MG63 (cell line): ENCODE measurements at regions not wholly inside any gene's neighbourhood (a gene's known extent, or its start where the extent isn't known, plus 50 kb on each side); places are given as distances from the start of the nearest gene placed in this dataset.

Experiments used
- DNase-seq: peaks from one replicate; pipeline ENCODE4 v3.0.0-alpha.2; 2020
- H3K27me3 ChIP-seq: fragments of 250-450 bp; sonication (Bioruptor Pico); 2 replicates; pipeline ENCODE4 v1.5.1; 2020; ENCODE audit warnings: mild to moderate bottlenecking, moderate library complexity
- H3K36me3 ChIP-seq: fragments of 250-450 bp; sonication (Bioruptor Pico); 2 replicates; pipeline ENCODE4 v1.5.1; 2020; ENCODE audit warnings: mild to moderate bottlenecking, moderate library complexity
- H3K4me3 ChIP-seq: fragments of 250-450 bp; sonication (Bioruptor Pico); 2 replicates; pipeline ENCODE4 v1.5.1; 2020; ENCODE audit warnings: mild to moderate bottlenecking, moderate library complexity
- H3K9me3 ChIP-seq: fragments of 250-450 bp; sonication (Bioruptor Pico); 2 replicates; pipeline ENCODE4 v1.5.1; 2020; ENCODE audit warnings: mild to moderate bottlenecking, moderate library complexity

- DNase-seq, result no peak
- H3K36me3 ChIP-seq, result no peaks in the 10 kb centered on the region
- no peaks in the 10 kb centered on the region for H3K9me3 ChIP-seq
- H3K4me3 ChIP-seq, result no peak overlapping the region
- H3K27me3 ChIP-seq, result no peaks in the 10 kb centered on the region
Measured at GRCh38 chr11:10641912-10642697, 51.5 kb downstream of the IRAG1 start.

- Histone ChIP-seq H3K27me3 (no peaks in the 10 kb centered on the region), H3K36me3 (no peaks in the 10 kb centered on the region), H3K4me3 (no peak overlapping the region), H3K9me3 (no peaks in the 10 kb centered on the region)
- no peak for DNase-seq
Measured at GRCh38 chr11:10641177-10641911, 52.2 kb downstream of the IRAG1 start.

- no peak for DNase-seq
- Histone ChIP-seq H3K9me3 (no peaks in the 10 kb centered on the region), H3K27me3 (no peaks in the 10 kb centered on the region), H3K4me3 (no peak overlapping the region), H3K36me3 (no peaks in the 10 kb centered on the region)
Measured at GRCh38 chr11:10640308-10640707, 53.2 kb downstream of the IRAG1 start.

- no peaks in the 10 kb centered on the region for H3K36me3 ChIP-seq
- no peaks in the 10 kb centered on the region for H3K27me3 ChIP-seq
- no peak for DNase-seq
- no peak overlapping the region for H3K4me3 ChIP-seq
- no peaks in the 10 kb centered on the region for H3K9me3 ChIP-seq
Measured at GRCh38 chr11:10639350-10639749, 54.2 kb downstream of the IRAG1 start.

GRCh38 chr11:10638316-10638925 is 55.1 kb downstream of the IRAG1 start:
- Histone ChIP-seq H3K9me3 (no peaks in the 10 kb centered on the region), H3K4me3 (no peak overlapping the region), H3K36me3 (no peaks in the 10 kb centered on the region), H3K27me3 (no peaks in the 10 kb centered on the region)
- no peak for DNase-seq

DNA sequence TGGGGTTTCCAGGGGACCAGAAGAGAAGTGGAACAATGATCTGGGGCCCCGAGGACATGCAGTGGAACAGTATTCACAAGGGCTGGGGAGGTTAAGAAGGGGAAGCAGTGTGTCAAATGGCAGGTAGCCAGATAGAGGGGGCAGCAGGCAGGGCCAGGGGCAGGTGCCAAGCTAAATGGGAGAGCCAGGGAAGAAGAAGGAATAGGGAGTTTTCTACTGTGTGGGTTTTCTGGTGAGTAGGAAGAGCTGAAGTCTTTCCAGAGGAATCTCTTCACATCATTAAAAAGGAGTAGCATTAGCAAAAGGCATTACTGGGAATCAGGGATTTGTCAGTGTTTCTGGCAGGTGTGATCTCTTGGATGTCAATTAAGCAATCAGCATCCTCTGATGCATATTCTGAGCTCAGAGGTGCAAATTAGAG is 55.8 kb downstream of the IRAG1 start:
- no peak overlapping the region for H3K4me3 ChIP-seq
- no peaks in the 10 kb centered on the region for H3K9me3 ChIP-seq
- DNase-seq, result no peak
- H3K27me3 ChIP-seq, result no peaks in the 10 kb centered on the region
- H3K36me3 ChIP-seq, result no peaks in the 10 kb centered on the region

- no peaks in the 10 kb centered on the region for H3K9me3 ChIP-seq
- H3K27me3 ChIP-seq, result no peaks in the 10 kb centered on the region
- DNase-seq, result no peak
- no peak overlapping the region for H3K4me3 ChIP-seq
- H3K36me3 ChIP-seq, result no peaks in the 10 kb centered on the region
Measured at GRCh38 chr11:10634407-10634806, 59.1 kb downstream of the IRAG1 start.

- H3K27me3 ChIP-seq, result no peaks in the 10 kb centered on the region
- no peak overlapping the region for H3K4me3 ChIP-seq
- no peaks in the 10 kb centered on the region for H3K9me3 ChIP-seq
- H3K36me3 ChIP-seq, result no peaks in the 10 kb centered on the region
- DNase-seq, result no peak
Measured at GRCh38 chr11:10633261-10633660, 60.3 kb downstream of the IRAG1 start.

DNA sequence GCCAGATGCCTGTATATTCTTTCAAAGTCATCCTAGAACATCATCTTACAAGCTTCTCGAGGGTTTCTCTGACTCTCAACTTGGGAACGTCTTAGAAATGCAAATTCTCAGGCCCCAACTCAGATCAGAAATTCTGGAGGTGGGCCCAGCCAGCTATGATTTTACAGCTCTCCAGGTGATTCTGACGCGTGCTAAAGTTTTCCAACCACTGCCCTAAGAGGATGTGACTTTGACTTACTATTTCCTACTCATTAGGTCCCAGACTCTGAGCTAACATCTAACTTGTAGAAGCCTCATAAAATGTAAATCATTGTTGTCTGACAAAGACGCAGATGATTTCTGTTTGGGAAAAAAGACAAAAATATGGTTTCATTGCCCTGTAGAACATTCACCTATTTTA is 61.1 kb downstream of the IRAG1 start:
- H3K27me3 ChIP-seq, result no peaks in the 10 kb centered on the region
- H3K36me3 ChIP-seq, result no peaks in the 10 kb centered on the region
- DNase-seq, result no peak
- no peak overlapping the region for H3K4me3 ChIP-seq
- H3K9me3 ChIP-seq, result no peaks in the 10 kb centered on the region

DNA sequence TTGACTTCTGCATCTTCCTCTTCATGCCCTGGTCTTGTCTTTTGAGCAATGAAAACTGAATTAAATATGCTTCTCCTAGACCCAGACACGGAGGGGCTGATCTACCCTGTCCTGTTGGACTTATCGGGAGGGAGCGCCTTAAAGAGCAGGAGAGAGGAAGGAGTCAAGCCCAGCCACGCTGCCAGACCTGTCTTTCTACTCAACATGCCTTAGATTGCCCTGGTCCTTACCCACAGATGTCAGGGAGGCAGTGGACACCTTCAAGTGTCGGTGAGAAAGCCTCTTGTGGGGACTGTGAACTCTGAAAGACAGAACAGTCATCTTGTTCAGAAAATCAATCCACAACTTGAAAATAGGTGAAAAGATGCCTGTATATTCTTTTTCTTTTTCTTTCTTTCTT is 61.8 kb downstream of the IRAG1 start:
- H3K9me3 ChIP-seq, result no peaks in the 10 kb centered on the region
- DNase-seq, result no peak
- H3K4me3 ChIP-seq, result no peak overlapping the region
- no peaks in the 10 kb centered on the region for H3K27me3 ChIP-seq
- no peaks in the 10 kb centered on the region for H3K36me3 ChIP-seq

DNA sequence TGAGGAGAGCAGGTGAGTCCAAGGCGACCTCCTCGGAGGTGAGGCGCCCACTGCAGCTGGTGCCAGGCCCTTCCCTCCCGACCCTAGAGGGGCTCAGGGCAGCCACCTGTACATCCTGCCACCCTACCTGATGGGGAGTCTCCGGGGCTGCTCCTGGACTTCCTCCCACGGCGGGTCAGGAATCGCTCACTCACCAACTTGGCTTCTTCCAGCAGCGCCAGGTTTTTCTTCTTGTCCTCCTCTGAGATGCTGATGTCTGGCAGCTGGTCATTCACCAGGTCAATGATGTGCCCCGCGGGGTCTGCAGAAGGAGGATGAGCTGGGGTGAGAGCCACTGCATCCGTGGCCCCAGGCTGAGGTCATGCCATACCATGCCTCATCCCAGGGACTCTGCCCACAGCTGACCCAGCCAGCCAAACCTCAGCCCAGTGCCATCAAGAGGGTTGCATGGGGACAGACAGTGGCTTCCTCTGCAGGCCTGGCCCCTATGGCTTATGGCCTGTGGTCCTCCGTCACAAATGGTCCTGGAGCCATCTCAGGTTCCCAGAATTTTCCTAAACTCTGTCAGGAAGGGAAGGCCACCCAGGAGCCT is 61.0 kb upstream of the LYVE1 start:
- Histone ChIP-seq H3K9me3 (no peaks in the 10 kb centered on the region), H3K27me3 (no peaks in the 10 kb centered on the region), H3K36me3 (no peaks in the 10 kb centered on the region), H3K4me3 (no peak overlapping the region)
- DNase-seq, result no peak

GRCh38 chr11:10628508-10629236 is 60.2 kb upstream of the LYVE1 start:
- H3K27me3 ChIP-seq, result no peaks in the 10 kb centered on the region
- H3K9me3 ChIP-seq, result no peaks in the 10 kb centered on the region
- DNase-seq, result no peak
- H3K36me3 ChIP-seq, result no peaks in the 10 kb centered on the region
- H3K4me3 ChIP-seq, result no peak overlapping the region

DNA sequence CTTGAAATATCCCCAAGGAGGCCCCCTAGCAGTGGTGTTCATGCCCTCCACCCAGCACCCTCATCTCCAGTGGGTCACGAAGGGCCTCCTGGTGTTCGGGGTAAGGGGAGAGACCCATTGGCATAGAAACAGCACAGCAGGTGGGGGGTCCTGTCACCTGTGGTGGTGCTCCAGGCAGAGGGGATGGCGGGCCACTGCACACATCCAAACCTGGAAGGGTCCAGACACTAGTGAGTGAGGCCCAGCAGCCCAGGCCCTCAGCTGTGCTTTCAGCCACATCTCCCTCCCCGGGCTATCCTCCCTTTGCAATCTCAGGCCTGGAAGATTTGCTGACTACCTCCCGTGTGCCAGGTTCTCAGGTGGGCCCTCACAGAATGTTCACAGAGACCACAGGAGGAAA is 59.4 kb upstream of the LYVE1 start:
- Histone ChIP-seq H3K27me3 (no peaks in the 10 kb centered on the region), H3K36me3 (no peaks in the 10 kb centered on the region), H3K4me3 (no peak overlapping the region), H3K9me3 (no peaks in the 10 kb centered on the region)
- DNase-seq, result no peak

- no peaks in the 10 kb centered on the region for H3K9me3 ChIP-seq
- DNase-seq, result no peak
- no peak overlapping the region for H3K4me3 ChIP-seq
- H3K27me3 ChIP-seq, result no peaks in the 10 kb centered on the region
- H3K36me3 ChIP-seq, result no peaks in the 10 kb centered on the region
Measured at GRCh38 chr11:10627291-10627690, 58.8 kb upstream of the LYVE1 start.

- Histone ChIP-seq H3K36me3 (no peaks in the 10 kb centered on the region), H3K27me3 (no peaks in the 10 kb centered on the region), H3K4me3 (no peak overlapping the region), H3K9me3 (no peaks in the 10 kb centered on the region)
- no peak for DNase-seq
Measured at GRCh38 chr11:10625982-10626311, 57.5 kb upstream of the LYVE1 start.

DNA sequence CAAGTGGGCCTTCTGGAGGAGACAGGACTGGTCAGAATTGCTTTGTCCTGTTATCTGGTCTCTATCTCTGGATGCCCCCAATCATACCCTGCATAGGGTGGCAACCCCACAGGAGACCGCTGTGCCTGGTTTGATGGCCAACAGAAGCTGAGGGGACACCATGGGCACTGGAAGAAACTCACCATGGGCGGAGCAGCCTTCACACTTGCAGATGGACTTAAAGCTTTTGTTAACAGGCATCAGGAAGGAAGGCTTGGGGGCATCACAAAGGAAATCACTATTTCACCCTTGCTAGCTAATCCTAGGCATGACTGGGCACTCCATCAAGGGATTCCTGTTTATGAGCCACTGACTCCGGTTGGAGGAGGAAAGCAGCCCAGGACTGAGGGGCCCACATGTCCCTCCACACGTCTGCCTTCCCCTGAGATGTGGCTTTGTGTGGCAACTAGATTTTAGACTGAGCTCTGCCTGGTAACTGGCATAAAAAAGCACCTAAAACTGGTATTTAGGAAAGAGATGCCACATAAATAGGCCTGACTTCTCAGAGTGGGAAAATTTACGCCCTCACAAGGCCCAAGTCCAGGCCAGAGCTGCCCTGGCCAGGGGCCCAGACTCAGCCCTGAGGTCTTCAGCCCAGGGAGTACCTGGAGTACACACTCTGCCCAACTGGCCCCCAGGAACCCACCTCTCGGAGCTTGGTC is 57.0 kb upstream of the LYVE1 start:
- H3K36me3 ChIP-seq, result no peaks in the 10 kb centered on the region
- no peaks in the 10 kb centered on the region for H3K9me3 ChIP-seq
- H3K27me3 ChIP-seq, result no peaks in the 10 kb centered on the region
- no peak for DNase-seq
- H3K4me3 ChIP-seq, result no peak overlapping the region
